Gastroesophageal sphincter (tissue), 4 donors: ENCODE measurements at regions not wholly inside any gene's neighbourhood (a gene's known extent, or its start where the extent isn't known, plus 50 kb on each side); places are given as distances from the start of the nearest gene placed in this dataset.
A peak's percentile ranks its signal among the peaks of the same experiment; 100 is the strongest.

Experiments
- ATAC-seq: fragments of 150-250 bp; one replicate; pipeline ENCODE4 v1.9.1; 2016; ENCODE audit warnings: mild to moderate bottlenecking, moderate library complexity
- H3K27ac ChIP-seq, 4 donors: fragments of 200-600 bp; sonication (generic) in 3 of 4; 1 replicate in 3 of 4; 2 replicates in 1 of 4; pipeline ENCODE4 v1.5.1; 2016 to 2019
- H3K27me3 ChIP-seq: fragments of 200-600 bp; sonication (generic); one replicate; pipeline ENCODE4 v1.5.1; 2019
- H3K36me3 ChIP-seq, 2 donors: fragments of 200-600 bp; sonication (generic); one replicate each; pipeline ENCODE4 v1.5.1; 2019; ENCODE audit warnings: control low read depth in 1 of 2
- H3K4me1 ChIP-seq, 3 donors: fragments of 200-600 bp; sonication (generic); 1 replicate in 2 of 3; 2 replicates in 1 of 3; pipeline ENCODE4 v1.5.1; 2016 to 2019; ENCODE audit warnings: control low read depth in 2 of 3
- H3K4me3 ChIP-seq, 2 donors: fragments of 200-600 bp; sonication (generic); one replicate each; pipeline ENCODE4 v1.5.1; 2019; ENCODE audit warnings: mild to moderate bottlenecking in 1 of 2, moderate library complexity in 1 of 2
- H3K9me3 ChIP-seq, 3 donors: fragments of 200-600 bp; sonication (generic); one replicate each; pipeline ENCODE4 v1.5.1; 2017 to 2019; ENCODE audit warnings: control low read depth in 2 of 3
- CTCF ChIP-seq, 4 experiments: fragments of 200-600 bp in 2 of 4; fragments of 450-650 bp in 2 of 4; sonication (generic) in 1 of 4; IDR thresholded peaks; one replicate each; pipeline ENCODE4 v1.5.1; 2017 to 2019; ENCODE audit warnings: antibody characterized with exemption in 4 of 4, mild to moderate bottlenecking in 2 of 4, moderate library complexity in 2 of 4
- EP300 ChIP-seq: sonication (generic); formaldehyde crosslinking; IDR thresholded peaks from one replicate; pipeline ENCODE4 v1.6.1; 2017; ENCODE audit warnings: antibody characterized with exemption, mild to moderate bottlenecking
- POLR2A ChIP-seq, 2 donors: fragments of 450-650 bp; IDR thresholded peaks; one replicate each; pipeline ENCODE4 v1.6.1; 2017; ENCODE audit warnings: antibody characterized with exemption in 2 of 2, mild to moderate bottlenecking in 2 of 2, moderate library complexity in 1 of 2
- POLR2AphosphoS5 ChIP-seq: sonication (generic); formaldehyde crosslinking; IDR thresholded peaks from one replicate; pipeline ENCODE4 v1.6.1; 2017; ENCODE audit warnings: antibody characterized with exemption
- WGBS, 2 donors: methylation state at CpG; one replicate each; pipeline ENCODE4 v1.1.5; 2018; ENCODE audit warnings: low coverage in 1 of 2; 5-methylcytosine and 5-hydroxymethylcytosine counted together

- H3K27ac ChIP-seq: no peak overlapping the region
- 57 to 60% methylated on average over 5 to 6 of the region's 6 CpGs for WGBS, 2 donors
Measured at GRCh38 chr3:5057272-5057671, 64.8 kb upstream of the ARL8B start.

GRCh38 chr3:5057857-5058324 lies 64.2 kb upstream of the ARL8B start:
- WGBS, 2 donors: 10 to 16% methylated on average over 3 to 4 of the region's 7 CpGs
- peak; percentile 83 for ATAC-seq
- H3K27ac ChIP-seq: no peak overlapping the region
- H3K9me3 ChIP-seq: no peaks in the 10 kb centered on the region
- H3K4me3 ChIP-seq: no peak overlapping the region
- peaks cover 0 to 15% (median 3%) of the 10 kb centered on the region in 3 donors for H3K4me1 ChIP-seq
- no peaks in the 10 kb centered on the region for H3K36me3 ChIP-seq
- no peaks in the 10 kb centered on the region for H3K27me3 ChIP-seq
- TF ChIP-seq CTCF (IDR thresholded peaks at IDR 0.05): peak; percentile 60 to 86 (median 81)
- TF ChIP-seq POLR2A (IDR thresholded peaks at IDR 0.05): no peak
- peak; percentile 24 for TF ChIP-seq POLR2AphosphoS5
- no peak for TF ChIP-seq EP300

More at GRCh38 chr3:5057272-5057671, 64.8 kb upstream of the ARL8B start:
- Histone ChIP-seq H3K36me3 (no peaks in the 10 kb centered on the region), H3K4me3 (no peak overlapping the region), H3K9me3 (no peaks in the 10 kb centered on the region), H3K4me1 (peaks cover 0 to 15% (median 3%) of the 10 kb centered on the region in 3 donors), H3K27me3 (no peaks in the 10 kb centered on the region)
- TF ChIP-seq EP300 (no peak), POLR2A (IDR thresholded peaks at IDR 0.05) (no peak), POLR2AphosphoS5 (no peak), CTCF (IDR thresholded peaks at IDR 0.05) (no peak)
- ATAC-seq: no peak

- no peak for TF ChIP-seq EP300
- TF ChIP-seq CTCF (IDR thresholded peaks at IDR 0.05): no peak
- no peak for TF ChIP-seq POLR2A (IDR thresholded peaks at IDR 0.05)
- no peak for TF ChIP-seq POLR2AphosphoS5
- H3K27ac ChIP-seq: no peak overlapping the region
- H3K36me3 ChIP-seq: no peaks in the 10 kb centered on the region
- peaks cover 0 to 15% (median 3%) of the 10 kb centered on the region in 3 donors for H3K4me1 ChIP-seq
- H3K4me3 ChIP-seq: no peak overlapping the region
- no peaks in the 10 kb centered on the region for H3K9me3 ChIP-seq
- ATAC-seq: no peak
- H3K27me3 ChIP-seq: no peaks in the 10 kb centered on the region
Measured at GRCh38 chr3:5058471-5058951, 63.6 kb upstream of the ARL8B start.

GRCh38 chr3:5059782-5060181 lies 62.3 kb upstream of the ARL8B start:
- Histone ChIP-seq H3K4me1 (peaks cover 0 to 15% (median 3%) of the 10 kb centered on the region in 3 donors), H3K27me3 (no peaks in the 10 kb centered on the region), H3K36me3 (no peaks in the 10 kb centered on the region), H3K27ac (no peak overlapping the region), H3K9me3 (no peaks in the 10 kb centered on the region), H3K4me3 (no peak overlapping the region)
- no peak for ATAC-seq
- 76 to 88% methylated on average over 6 to 7 of the region's 7 CpGs for WGBS, 2 donors
- TF ChIP-seq POLR2AphosphoS5: no peak
- no peak for TF ChIP-seq CTCF (IDR thresholded peaks at IDR 0.05)
- no peak for TF ChIP-seq EP300
- no peak for TF ChIP-seq POLR2A (IDR thresholded peaks at IDR 0.05)

GRCh38 chr3:5061218-5061569 lies 60.9 kb upstream of the ARL8B start:
- Histone ChIP-seq H3K27ac (no peak overlapping the region), H3K4me3 (no peak overlapping the region), H3K9me3 (no peaks in the 10 kb centered on the region), H3K4me1 (peaks cover 0 to 15% (median 3%) of the 10 kb centered on the region in 3 donors), H3K36me3 (no peaks in the 10 kb centered on the region), H3K27me3 (no peaks in the 10 kb centered on the region)
- ATAC-seq: no peak
- 81% methylated on average over 2 of the region's 3 CpGs; no CpG with 5 or more reads in 1 of the 2 donors for WGBS, 2 donors
- TF ChIP-seq CTCF (IDR thresholded peaks at IDR 0.05) (no peak), POLR2AphosphoS5 (no peak), EP300 (no peak), POLR2A (IDR thresholded peaks at IDR 0.05) (no peak)
